ENCODE measurements at regions not wholly inside any gene's neighbourhood (a gene's known extent, or its start where the extent isn't known, plus 50 kb on each side); places are given as distances from the start of the nearest gene placed in this dataset.

GRCh38 chr5:99005506-99005905, 76.7 kb upstream of the CHD1 start:
- DNase-seq (ENCODE audit: low spot score): no peak

GRCh38 chr5:99004960-99005359, 76.2 kb upstream of the CHD1 start:
- DNase-seq (ENCODE audit: low spot score): no peak

GRCh38 chr5:99000876-99001275, 72.1 kb upstream of the CHD1 start:
- no peak for DNase-seq (ENCODE audit: low spot score)

- no peak for DNase-seq (ENCODE audit: low spot score)
These were observed 71.4 kb upstream of the CHD1 start for GRCh38 chr5:99000221-99000620.

GRCh38 chr5:98999631-99000030, 70.8 kb upstream of the CHD1 start:
- no peak for DNase-seq (ENCODE audit: low spot score)

GRCh38 chr5:98997000-98997399, 68.2 kb upstream of the CHD1 start:
- DNase-seq (ENCODE audit: low spot score): no peak

- no peak for DNase-seq (ENCODE audit: low spot score)
These were observed 65.8 kb upstream of the CHD1 start for GRCh38 chr5:98994611-98995010.

- DNase-seq (ENCODE audit: low spot score): no peak
These were observed 64.7 kb upstream of the CHD1 start for GRCh38 chr5:98993512-98993911.

GRCh38 chr5:98992552-98992951, 63.7 kb upstream of the CHD1 start:
- no peak for DNase-seq (ENCODE audit: low spot score)

GRCh38 chr5:98989727-98990126, 60.9 kb upstream of the CHD1 start:
- DNase-seq (ENCODE audit: low spot score): no peak

GRCh38 chr5:98986587-98986986, 57.8 kb upstream of the CHD1 start:
- DNase-seq (ENCODE audit: low spot score): no peak

- DNase-seq (ENCODE audit: low spot score): no peak
These were observed 54.1 kb upstream of the CHD1 start for GRCh38 chr5:98982880-98983279.
